ENCODE measurements at regions not wholly inside any gene's neighbourhood (a gene's known extent, or its start where the extent isn't known, plus 50 kb on each side); places are given as distances from the start of the nearest gene placed in this dataset.

- no peak for DNase-seq (ENCODE audit: low spot score)
- Histone ChIP-seq H2AFZ (no peak overlapping the region), H3K27me3 (no peaks in the 10 kb centered on the region), H3K36me3 (replicated peaks; ENCODE audit: insufficient read depth, low read depth) (no peaks in the 10 kb centered on the region), H3K4me2 (no peak overlapping the region), H4K20me1 (ENCODE audit: insufficient read depth, poor library complexity, severe bottlenecking) (no peaks in the 10 kb centered on the region), H3K4me1 (ENCODE audit: insufficient read depth) (peaks cover 7% of the 10 kb centered on the region), H3K4me3 (no peak overlapping the region), H3K27ac (peak overlapping the region; percentile 9), H3K79me2 (no peaks in the 10 kb centered on the region), H3K9me3 (ENCODE audit: low read depth) (no peaks in the 10 kb centered on the region), H3K9me2 (replicated peaks; ENCODE audit: insufficient read depth) (no peaks in the 10 kb centered on the region)
- 94% methylated on average over 5 of the region's 5 CpGs for WGBS (ENCODE audit: low lambda C conversion rate, missing lambda C conversion rate)
- TF ChIP-seq EZH2 (IDR thresholded peaks at IDR 0.05; ENCODE audit: borderline replicate concordance) (no peak), CTCF (IDR thresholded peaks at IDR 0.05; ENCODE audit: poor library complexity) (no peak), EZH2phosphoT487 (IDR thresholded peaks at IDR 0.05; ENCODE audit: low read depth, severe bottlenecking, unreplicated experiment) (no peak)
Measured at GRCh38 chr16:73215678-73216377, 167.9 kb upstream of the ZFHX3 start.

- no peak for TF ChIP-seq EZH2phosphoT487 (IDR thresholded peaks at IDR 0.05; ENCODE audit: low read depth, severe bottlenecking, unreplicated experiment)
- no peak for TF ChIP-seq CTCF (IDR thresholded peaks at IDR 0.05; ENCODE audit: poor library complexity)
- TF ChIP-seq EZH2 (IDR thresholded peaks at IDR 0.05; ENCODE audit: borderline replicate concordance): no peak
- no peaks in the 10 kb centered on the region for H3K27me3 ChIP-seq
- H3K4me3 ChIP-seq: no peak overlapping the region
- H3K4me1 ChIP-seq (ENCODE audit: insufficient read depth): peaks cover 7% of the 10 kb centered on the region
- H3K4me2 ChIP-seq: no peak overlapping the region
- WGBS (ENCODE audit: low lambda C conversion rate, missing lambda C conversion rate): 81% methylated on average over 3 of the region's 3 CpGs
- H4K20me1 ChIP-seq (ENCODE audit: insufficient read depth, poor library complexity, severe bottlenecking): no peaks in the 10 kb centered on the region
- H3K79me2 ChIP-seq: no peaks in the 10 kb centered on the region
- no peaks in the 10 kb centered on the region for H3K9me3 ChIP-seq (ENCODE audit: low read depth)
- peak overlapping the region; percentile 9 for H3K27ac ChIP-seq
- no peaks in the 10 kb centered on the region for H3K36me3 ChIP-seq (replicated peaks; ENCODE audit: insufficient read depth, low read depth)
- no peak for DNase-seq (ENCODE audit: low spot score)
- no peak overlapping the region for H2AFZ ChIP-seq
- H3K9me2 ChIP-seq (replicated peaks; ENCODE audit: insufficient read depth): no peaks in the 10 kb centered on the region
Measured at GRCh38 chr16:73214825-73215677, 167.1 kb upstream of the ZFHX3 start.

GRCh38 chr16:73213732-73214455 lies 166.0 kb upstream of the ZFHX3 start:
- no peak for TF ChIP-seq CTCF (IDR thresholded peaks at IDR 0.05; ENCODE audit: poor library complexity)
- TF ChIP-seq EZH2 (IDR thresholded peaks at IDR 0.05; ENCODE audit: borderline replicate concordance): no peak
- TF ChIP-seq EZH2phosphoT487 (IDR thresholded peaks at IDR 0.05; ENCODE audit: low read depth, severe bottlenecking, unreplicated experiment): no peak
- no peak for DNase-seq (ENCODE audit: low spot score)
- Histone ChIP-seq H3K36me3 (replicated peaks; ENCODE audit: insufficient read depth, low read depth) (no peaks in the 10 kb centered on the region), H2AFZ (no peak overlapping the region), H3K9me2 (replicated peaks; ENCODE audit: insufficient read depth) (no peaks in the 10 kb centered on the region), H3K9me3 (ENCODE audit: low read depth) (no peaks in the 10 kb centered on the region), H3K27ac (peak overlapping the region; percentile 50), H3K4me1 (ENCODE audit: insufficient read depth) (peaks cover 7% of the 10 kb centered on the region), H3K27me3 (no peaks in the 10 kb centered on the region), H3K4me2 (no peak overlapping the region), H3K4me3 (no peak overlapping the region), H4K20me1 (ENCODE audit: insufficient read depth, poor library complexity, severe bottlenecking) (no peaks in the 10 kb centered on the region), H3K79me2 (no peaks in the 10 kb centered on the region)
- 66% methylated on average over 10 of the region's 10 CpGs for WGBS (ENCODE audit: low lambda C conversion rate, missing lambda C conversion rate)
